HCEC 1CT (cell line): ENCODE measurements at regions not wholly inside any gene's neighbourhood (a gene's known extent, or its start where the extent isn't known, plus 50 kb on each side); places are given as distances from the start of the nearest gene placed in this dataset.
"Not testable (repeated sequence)": the region's sequence is repeated elsewhere in the genome, so short reads cannot be mapped to it uniquely, and the experiment has no call there.

Experiments
- DNase-seq: peaks from one replicate; pipeline ENCODE4 v3.0.0-alpha.2; 2017

DNA sequence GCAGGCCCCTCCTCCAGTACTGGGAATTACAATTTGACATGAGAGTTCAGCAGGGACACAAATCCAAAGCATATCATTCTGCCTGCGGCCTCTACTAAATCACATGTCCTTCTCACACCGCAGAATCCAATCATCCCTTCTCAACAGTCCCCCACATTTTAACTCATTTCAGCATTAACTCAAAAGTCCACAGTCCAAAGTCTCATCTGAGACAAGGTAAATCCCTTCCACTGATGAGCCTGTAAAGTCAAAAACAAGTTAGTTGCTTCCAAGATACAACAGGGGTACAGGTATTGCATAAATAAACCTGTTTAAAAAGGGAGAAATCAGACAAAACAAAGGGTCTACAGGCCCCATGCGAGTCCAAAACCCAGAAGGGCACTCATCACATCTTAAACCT lies 64.0 kb downstream of the EBNA1BP2 start:
- no peak for DNase-seq

DNA sequence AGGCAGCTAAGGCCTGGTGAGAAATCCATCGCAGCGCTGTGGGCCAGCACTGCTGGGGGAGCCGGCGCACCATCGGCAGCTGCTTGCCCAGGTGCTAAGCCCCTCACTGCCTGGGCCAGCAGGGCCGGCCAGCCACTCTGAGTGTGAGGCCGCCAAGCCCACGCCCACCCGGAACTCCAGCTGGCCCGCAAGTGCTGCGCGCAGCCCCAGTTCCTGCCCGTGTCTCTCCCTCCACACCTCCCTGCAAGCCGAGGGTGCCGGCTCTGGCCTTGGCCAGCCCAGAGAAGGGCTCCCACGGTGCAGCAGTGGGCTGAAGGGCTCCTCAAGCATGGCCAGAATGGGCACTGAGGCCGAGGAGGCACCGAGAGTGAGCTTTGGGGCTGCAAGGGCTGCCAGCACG lies 64.4 kb downstream of the EBNA1BP2 start:
- DNase-seq, result no peak

DNA sequence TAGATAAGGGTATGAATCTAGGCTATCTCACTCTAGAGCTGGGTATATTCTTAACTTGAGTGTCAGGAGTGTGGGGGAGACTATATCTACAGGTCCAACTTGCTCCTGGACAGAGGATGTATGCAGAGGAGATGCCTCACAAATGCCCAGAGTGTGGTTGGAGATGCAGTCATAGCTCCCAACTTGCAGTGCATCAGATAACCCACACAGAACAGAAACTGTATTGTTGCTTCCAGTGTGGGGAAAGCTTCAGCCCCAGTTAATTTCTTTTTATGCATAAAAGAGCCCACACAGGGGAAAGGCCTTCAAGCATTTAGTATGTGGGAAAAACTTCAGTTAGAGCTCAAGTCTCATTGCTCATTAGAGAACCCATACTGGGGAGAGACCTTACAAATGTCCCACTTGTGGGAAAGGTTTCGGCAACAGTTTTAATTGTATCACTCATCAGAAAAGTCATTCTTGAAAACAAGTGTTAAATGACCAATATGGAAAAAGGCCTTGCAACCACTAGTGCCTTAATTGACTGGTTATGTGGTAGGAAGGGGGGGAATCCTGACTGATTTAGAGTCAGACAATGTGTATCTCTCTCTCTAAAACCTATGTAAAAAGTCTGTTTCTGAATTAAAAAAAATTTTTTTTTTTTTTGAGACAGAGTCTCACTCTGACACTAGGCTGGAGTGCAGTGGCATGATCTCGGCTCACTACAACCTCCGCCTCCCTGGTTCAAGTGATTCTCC lies 67.9 kb downstream of the EBNA1BP2 start:
- DNase-seq, result no peak

DNA sequence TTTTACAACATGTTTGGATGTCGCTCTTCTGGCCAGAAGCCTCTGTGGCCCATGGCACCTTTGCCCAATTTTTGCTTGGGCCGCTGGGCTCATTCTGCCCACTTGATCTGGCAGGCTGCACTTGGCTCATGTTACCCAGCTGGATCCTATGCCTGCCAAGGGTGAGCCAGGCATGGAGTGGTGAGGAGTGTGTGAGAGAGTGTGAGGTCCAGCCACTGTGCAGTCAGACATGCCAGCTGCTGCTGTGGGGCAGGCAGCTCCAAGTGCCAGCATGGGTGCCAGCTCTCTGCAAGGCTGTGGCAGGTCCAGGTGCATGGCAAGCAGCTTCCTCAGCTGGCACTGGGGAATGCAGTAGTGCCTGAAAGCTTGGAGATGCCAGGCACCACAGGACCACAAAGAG lies 71.0 kb downstream of the EBNA1BP2 start:
- DNase-seq, result no peak

DNA sequence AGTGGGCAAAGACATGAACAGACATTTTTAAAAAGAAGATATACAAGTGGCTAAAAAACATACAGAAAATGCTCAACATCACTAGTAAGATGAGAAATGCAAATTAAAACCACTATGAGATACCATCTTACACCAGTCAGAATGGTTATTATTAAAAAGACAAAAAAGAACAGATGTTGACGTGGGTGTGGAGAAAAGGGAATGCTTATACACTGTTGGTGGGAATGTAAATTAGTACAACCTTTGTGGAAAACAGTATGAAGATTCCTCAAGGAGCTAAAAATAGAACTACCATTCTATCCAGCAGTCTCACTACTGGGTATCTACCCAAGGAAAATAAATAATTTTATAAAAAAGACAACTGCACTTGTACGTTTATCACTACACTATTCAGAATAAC lies 73.9 kb downstream of the EBNA1BP2 start:
- no peak for DNase-seq

DNA sequence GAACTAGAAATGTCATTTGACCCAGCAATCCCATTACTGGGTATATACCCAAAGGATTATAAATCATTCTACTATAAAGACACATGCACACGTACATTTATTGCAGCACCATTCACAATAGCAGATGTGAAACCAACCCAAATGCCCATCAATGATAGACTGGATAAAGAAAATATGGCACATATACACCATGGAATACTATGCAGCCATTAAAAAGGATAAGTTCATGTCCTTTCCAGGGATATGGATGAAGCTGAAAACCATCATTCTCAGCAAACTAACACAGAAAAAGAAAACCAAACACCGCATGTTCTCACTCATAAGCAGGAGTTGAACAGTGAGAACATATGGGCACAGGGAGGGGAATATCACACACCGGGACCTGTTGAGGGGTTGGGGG lies 75.6 kb downstream of the EBNA1BP2 start:
- DNase-seq, result not testable (repeated sequence)

DNA sequence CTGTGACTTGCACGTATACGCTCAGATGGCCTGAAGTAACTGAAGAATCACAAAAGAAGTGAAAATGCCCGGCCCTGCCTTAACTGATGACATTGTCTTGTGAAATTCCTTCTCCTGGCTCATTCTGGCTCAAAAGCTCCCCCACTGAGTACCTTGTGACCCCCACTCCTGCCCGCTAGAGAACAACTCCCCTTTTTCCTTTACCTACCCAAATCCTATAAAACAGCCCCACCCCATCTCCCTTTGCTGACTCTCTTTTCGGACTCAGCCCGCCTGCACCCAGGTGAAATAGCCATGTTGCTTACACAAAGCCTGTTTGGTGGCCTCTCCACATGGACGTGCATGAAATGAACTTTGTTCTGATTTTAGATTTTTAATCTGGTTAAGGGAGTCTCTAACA lies 81.3 kb downstream of the EBNA1BP2 start:
- DNase-seq, result not testable (repeated sequence)

DNA sequence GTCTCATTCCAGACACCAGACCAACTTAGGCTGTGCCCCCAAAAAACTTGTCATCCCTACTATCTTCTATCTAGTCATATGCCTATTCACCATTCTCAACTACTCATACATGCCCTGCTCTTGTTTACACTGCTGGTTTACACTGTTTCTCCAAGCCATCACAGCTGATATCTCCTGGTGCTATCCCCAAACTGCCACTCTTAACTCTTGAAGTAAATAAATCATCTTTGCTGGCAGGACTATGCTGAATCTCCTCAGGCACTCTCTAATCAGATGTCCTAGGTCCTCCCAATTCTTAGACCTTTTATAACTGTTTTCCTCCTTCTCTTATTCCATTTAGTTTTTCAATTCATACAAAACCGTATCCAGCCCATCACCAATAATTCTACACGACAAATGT lies 81.9 kb downstream of the EBNA1BP2 start:
- not testable (repeated sequence) for DNase-seq

DNA sequence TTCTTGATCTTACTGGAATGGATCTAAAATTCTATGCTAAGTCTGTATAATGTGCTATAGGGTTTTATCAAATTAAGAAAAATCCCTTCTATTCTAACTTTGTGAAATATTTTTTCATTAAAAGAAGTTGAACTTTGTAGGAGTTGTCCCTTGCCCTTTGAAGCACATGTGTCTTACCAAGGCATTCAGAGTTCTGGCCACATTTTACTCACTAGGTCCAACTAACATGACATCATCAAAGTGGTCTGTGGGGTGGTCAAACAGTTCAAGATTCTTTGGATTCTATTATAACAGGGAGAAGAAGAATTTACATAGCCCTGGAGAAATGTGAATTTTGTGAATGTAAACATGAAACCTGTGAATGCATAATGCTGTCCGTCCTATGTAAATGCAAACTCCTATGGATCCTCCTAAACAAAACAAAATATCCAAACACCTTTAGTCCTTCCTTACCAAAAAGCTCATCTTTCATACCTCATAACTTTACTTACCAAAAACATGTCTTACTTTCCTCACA lies 88.7 kb downstream of the EBNA1BP2 start:
- DNase-seq, result no peak

DNA sequence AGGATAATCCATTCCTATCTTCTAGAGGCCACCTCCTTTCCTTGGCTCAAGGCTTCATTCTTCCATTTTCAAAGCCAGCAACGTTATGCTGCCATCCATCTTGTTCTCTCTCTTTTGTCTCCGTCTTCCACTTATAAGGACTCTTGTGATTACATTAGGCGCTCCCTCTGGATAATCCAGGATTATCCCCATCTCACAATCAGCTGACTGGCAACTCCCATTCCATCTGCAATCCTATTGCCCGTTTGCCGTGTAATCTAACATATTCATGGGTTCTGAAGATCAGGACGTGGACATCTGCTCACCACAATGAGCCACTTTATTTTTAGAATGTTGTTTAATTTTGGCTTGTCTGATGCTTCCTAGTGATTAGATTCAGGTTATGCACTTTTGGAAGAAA lies 89.3 kb downstream of the EBNA1BP2 start:
- no peak for DNase-seq

DNA sequence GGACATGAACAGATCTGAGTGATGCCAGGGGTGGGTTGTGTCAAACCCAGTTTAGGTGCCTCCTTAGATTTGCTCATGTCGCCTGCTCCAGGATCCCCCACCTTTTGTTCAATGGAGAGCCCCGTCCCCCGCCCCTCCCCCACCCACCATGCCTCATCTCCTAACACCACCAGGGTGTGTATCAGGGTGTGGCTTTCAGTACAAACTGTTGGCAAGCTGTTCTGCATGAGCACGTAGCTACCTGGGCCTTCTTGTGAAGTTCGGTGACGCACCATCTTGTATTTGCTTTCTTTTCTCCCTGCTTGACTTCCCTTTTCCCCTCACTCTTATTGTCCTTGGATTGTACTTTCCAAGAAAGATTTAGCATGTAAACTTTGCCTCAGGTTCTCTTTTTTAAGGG lies 94.8 kb downstream of the EBNA1BP2 start:
- DNase-seq, result no peak

DNA sequence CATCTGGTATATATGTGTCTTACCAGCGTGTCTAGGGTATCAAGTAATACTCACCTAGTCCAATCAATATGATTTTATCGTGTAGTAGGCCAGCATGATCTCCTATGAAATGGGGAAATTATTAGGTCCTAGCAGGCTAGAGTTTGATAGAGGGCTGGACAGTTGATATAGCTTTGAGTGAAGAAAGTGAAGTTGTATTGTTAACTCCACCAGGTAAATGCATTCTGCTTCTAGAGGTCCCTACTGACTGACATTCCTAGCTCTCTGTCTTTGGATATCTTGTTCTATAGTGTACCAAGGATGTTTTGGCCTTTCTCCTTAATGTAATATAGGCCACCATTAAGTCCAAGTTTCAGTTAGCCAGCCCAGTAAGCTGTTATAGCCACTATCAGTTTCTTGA lies 97.4 kb downstream of the EBNA1BP2 start:
- DNase-seq, result no peak

DNA sequence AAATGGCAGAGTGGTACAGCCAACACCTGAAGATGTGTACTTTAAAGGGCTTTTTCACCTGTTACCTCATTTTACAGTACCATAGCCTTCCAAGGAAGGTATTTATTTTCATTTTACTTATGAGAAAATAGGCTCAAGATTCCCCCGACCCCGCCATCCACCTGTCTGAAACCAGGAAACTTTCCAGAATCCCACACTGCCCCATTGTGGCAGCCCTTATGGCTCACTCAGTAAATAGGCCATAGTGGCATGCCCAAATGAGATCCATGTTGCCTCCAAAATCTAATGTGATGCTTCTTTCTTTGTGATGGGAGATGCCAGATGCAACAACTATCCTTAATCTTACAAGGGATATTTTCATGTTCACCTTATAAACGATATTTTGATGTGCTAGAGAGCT lies 97.8 kb downstream of the EBNA1BP2 start:
- no peak for DNase-seq

DNA sequence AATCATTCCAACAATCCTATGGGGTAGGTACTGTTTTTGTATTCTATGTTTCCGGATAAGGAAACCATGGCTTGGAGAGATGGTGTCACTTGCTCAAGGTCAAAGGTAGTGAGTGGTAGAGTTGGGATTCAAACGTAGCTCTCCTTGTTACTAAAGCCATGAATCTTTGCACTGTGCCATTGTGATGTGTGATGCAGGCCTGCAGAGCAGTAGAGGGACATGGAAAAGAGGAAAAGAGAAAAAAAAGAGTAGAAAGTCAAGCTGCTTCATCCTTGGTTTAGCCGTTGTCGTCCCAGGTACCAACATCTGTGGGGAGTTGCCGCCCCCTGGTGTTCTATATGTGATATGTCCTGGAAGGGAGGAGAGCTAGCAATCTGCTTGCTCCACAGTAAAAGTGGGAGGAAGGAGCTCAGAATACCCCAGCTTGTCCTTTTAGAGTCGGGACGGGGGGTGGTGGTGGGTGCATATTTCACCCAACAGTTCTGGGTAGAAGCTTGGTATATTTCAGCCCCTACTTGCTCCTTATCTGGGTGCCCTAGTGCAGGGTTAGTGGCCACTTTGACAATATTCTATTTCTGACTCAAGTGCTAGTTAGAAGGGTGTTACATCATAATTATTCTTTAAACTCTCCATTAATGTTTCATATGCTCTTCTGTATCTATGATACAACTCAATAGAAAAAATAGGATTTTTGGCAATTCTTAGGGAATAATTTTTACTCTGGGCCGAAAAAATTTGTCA lies 98.4 kb downstream of the EBNA1BP2 start:
- peak; percentile 56 for DNase-seq

DNA sequence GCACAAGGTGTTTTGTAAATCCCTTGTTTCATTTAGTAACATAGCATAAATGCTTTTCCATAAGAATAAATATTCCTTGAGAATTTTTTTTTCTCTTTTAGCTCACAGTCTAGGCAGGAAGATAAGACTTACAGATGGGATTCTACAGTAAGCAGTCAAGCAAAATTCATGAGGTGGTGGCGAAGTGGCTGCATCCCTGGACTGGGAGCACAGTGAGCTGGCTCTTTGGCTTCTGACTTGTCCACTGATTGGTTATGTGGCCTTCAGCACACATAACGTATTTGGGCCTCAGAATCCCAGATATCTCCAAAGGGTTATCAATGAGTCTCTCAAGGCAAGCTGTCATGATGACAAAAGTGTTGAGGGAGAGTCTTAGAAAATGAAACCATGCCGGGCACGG lies 99.8 kb downstream of the EBNA1BP2 start:
- DNase-seq, result no peak

DNA sequence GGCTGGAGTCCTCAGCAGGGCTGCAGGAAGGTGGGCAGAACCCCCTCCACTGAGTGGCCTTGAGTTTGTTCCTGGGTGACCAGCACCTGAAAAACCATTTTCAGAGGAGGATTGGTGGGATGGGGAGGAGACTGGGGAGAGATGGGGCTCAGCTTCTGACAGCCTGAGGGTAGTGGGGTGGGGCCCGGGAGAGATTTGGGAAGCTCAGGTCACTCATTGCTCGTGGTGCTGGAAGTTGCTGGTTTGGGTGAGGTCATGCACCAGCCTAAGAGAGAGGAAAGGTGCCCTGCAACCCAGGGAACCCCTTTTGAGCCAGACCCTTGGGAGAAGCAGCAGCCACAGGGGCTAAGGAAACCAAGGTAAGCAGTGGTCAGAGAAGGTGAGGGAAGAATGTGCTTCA lies 100.8 kb downstream of the EBNA1BP2 start:
- DNase-seq, result no peak

DNA sequence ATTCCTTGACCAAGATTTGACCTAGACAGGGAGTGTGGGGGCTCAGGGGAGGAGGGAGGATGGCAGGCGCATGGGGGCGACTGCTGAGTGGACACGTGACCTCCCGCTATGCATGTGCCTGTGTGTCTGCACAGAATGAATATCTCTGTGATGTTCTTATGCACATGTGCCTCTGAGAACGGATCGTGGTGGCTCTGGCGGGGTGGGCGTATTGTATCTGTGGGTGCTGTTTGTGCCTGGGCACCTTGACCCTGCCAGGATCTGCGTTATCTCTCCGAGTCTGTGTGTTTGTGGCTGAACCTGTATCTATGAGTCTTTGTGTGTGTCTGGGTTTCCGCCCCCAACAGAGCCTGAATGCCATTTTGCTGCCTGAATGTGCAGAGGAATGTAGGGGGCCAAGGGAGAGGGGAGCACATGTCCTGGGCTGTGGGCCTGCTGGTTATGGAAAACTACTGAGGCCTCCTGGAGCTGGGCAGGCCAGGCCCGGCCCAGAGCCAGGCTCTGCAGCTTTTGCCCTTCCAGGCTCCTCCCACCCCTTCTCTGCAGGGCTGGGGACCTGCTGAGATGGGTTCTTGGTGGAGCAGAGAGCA lies 102.5 kb downstream of the EBNA1BP2 start:
- DNase-seq, result no peak

DNA sequence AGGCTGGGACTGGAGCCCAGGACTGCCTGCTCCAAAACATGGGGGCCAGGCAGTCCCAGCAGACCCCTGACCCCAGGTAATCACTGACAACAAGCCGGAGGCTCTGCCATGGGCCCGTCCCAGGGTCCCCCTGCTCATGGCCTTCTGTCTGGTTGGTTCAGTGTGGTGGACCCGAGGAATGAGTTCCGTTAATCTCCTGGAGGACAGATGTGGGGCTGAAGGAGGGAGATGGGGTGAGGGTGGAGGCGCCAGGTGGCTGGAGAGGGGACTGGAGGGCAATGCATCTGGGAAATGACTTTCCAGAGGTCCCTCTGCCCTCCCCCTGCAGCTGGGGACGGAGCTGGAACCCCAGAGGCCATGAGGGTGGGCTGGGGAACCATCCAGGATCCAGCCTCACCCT lies 103.2 kb downstream of the EBNA1BP2 start:
- no peak for DNase-seq

DNA sequence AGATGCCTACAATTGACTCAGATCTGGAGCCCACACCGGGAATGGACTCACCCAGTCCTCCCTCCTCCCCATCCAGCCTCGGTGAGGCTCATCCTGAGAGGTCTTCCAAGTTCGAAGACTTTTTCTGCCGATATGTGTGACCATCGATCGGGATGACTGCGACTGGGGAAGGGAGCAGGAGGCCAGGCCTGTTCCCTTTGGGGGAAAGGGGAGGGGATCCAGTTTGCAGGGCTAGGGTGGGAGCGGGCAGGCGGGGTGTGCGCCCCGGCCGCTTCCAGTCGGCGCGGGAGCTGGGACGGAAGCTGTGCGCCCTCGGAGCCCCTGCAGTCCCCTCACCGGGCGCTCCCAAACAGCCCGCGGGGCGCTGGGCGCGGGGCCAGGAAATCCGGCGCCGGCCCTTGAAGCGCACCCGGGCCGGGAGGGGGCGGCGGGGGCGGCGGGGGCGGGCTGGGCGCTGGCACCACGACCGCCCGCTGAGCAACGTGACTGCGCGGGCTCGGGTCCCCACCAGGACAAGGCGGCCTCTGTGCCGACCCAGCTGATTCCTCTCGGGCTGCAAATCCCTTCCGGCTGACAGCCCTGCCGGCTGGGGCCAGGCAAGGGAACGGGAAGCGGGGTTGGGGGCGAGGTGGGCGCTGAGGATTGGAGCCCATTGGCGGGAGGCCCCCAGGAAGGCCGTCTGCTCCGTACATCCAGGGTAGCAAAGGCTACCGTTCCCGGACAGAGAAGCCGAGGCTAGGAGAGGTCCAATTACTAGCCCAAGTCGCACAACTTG lies 103.9 kb downstream of the EBNA1BP2 start:
- DNase-seq, result no peak

DNA sequence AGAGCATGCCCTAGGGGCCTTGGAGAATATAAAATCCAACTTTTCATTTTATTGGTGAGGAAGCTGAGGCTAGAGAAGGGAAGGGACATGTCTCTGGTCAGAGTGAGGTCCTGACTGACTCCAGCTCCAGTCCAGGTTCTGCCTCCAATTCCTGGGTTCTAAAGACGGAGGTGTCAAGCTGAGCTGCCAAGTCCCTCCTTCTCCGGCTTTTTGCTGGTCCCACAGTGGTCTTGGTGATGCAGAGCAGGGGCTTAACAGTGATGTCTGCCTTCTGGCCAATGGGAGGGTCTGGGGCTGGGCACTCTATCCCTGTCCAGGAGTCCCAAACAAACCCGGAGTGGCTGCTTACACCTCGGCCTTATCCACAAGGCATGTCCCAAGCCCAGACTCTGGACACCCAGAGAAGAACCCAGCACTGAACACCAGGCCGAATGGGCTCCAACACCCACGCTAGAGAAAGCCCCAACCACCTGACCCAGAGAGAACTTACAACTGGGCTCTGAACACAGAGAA lies 104.8 kb downstream of the EBNA1BP2 start:
- DNase-seq, result no peak

DNA sequence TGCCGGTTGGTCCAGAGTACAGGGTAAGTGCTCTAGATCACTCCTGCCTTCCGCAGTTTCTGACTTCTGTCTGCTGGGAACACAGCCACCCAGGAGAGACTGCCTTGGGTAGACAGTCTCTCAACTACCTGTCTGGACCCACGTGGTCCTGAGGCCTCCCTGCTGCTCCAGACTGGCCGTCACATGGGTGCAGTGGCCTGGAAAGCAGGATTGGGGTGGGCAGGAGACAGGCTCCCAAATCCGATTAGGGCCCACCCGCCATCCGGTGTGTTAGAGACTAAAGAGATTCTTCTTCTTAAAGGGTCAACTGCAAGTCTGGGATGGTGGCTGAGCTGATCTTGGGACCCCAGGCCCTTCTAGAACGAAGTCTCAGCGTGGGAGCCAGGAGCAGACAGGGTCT lies 105.5 kb downstream of the EBNA1BP2 start:
- DNase-seq, result no peak

DNA sequence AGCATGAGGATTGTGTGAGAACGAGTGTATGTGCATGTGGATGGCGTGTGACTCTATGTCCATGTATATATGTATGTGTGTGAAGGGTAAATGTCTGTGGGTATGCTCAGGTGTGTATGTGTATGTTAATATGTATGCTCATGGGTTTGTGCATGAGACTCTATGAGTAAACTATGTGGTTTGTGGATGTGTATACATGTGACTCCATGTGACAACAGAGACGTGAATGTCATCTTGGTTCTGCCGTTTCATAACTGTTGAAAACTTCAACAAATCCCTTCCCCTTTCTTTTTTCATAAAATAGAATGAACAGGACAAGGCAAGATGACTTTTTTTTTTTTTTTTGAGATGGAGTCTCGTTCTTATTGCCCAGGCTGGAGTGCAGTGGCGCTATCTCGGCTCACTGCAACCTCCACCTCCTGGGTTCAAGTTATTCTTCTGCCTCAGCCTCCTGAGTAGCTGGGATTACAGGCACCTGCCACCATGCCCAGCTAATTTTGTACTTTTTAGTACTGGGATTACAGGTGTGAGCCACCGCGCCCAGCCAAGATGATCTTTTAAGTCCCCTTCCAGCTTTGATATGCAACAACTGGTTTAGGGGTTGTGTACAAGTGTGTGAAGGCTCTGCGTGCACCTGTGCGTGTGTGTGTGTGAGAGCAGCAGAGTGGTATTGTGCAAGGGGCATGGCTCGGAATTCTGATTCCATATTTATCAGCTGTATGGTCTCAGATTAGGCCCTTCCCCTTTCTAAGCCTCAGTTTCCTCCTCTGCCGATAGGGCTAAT lies 106.3 kb downstream of the EBNA1BP2 start:
- DNase-seq, result no peak
